Activated naive CD8-positive, alpha-beta T cell treated with anti-CD3 and anti-CD28 coated beads for 36 hours (primary cell): ENCODE measurements at regions not wholly inside any gene's neighbourhood (a gene's known extent, or its start where the extent isn't known, plus 50 kb on each side); places are given as distances from the start of the nearest gene placed in this dataset.

ENCODE experiments used
- DNase-seq: peaks from one replicate; pipeline ENCODE4 v3.0.0; 2021
- H3K27ac Mint-ChIP-seq: one replicate; pipeline ENCODE4 v1.8.0; 2022; ENCODE audit warnings: mild to moderate bottlenecking, moderate library complexity, mixed read lengths
- H3K27me3 Mint-ChIP-seq: one replicate; pipeline ENCODE4 v1.8.0; 2022; ENCODE audit warnings: mild to moderate bottlenecking, mixed read lengths
- H3K36me3 Mint-ChIP-seq: one replicate; pipeline ENCODE4 v1.8.0; 2021; ENCODE audit warnings: mild to moderate bottlenecking, mixed read lengths
- H3K4me1 Mint-ChIP-seq: one replicate; pipeline ENCODE4 v1.8.0; 2021; ENCODE audit warnings: mixed read lengths
- H3K4me3 Mint-ChIP-seq: one replicate; pipeline ENCODE4 v1.8.0; 2022; ENCODE audit warnings: mild to moderate bottlenecking, moderate library complexity, mixed read lengths
- H3K9me3 Mint-ChIP-seq: one replicate; pipeline ENCODE4 v1.8.0; 2022; ENCODE audit warnings: mixed read lengths

- Mint-ChIP-seq H3K27ac (no peak overlapping the region), H3K4me3 (no peak overlapping the region), H3K9me3 (peaks cover 2% of the 10 kb centered on the region), H3K27me3 (no peaks in the 10 kb centered on the region), H3K36me3 (no peaks in the 10 kb centered on the region), H3K4me1 (no peaks in the 10 kb centered on the region)
- DNase-seq: no peak
These were observed 881.8 kb upstream of the PCDH10 start for GRCh38 chr4:132267321-132267720.

GRCh38 chr4:132269303-132269990 is 879.6 kb upstream of the PCDH10 start:
- H3K27ac Mint-ChIP-seq: no peak overlapping the region
- no peaks in the 10 kb centered on the region for H3K9me3 Mint-ChIP-seq
- no peak overlapping the region for H3K4me3 Mint-ChIP-seq
- no peaks in the 10 kb centered on the region for H3K36me3 Mint-ChIP-seq
- H3K4me1 Mint-ChIP-seq: no peaks in the 10 kb centered on the region
- no peak for DNase-seq
- H3K27me3 Mint-ChIP-seq: no peaks in the 10 kb centered on the region

GRCh38 chr4:132275583-132276121 is 873.4 kb upstream of the PCDH10 start:
- Mint-ChIP-seq H3K27me3 (no peaks in the 10 kb centered on the region), H3K27ac (no peak overlapping the region), H3K9me3 (no peaks in the 10 kb centered on the region), H3K4me1 (no peaks in the 10 kb centered on the region), H3K4me3 (no peak overlapping the region), H3K36me3 (no peaks in the 10 kb centered on the region)
- DNase-seq: no peak

GRCh38 chr4:132276185-132276584 is 872.9 kb upstream of the PCDH10 start:
- no peak overlapping the region for H3K27ac Mint-ChIP-seq
- no peak for DNase-seq
- H3K36me3 Mint-ChIP-seq: no peaks in the 10 kb centered on the region
- H3K27me3 Mint-ChIP-seq: no peaks in the 10 kb centered on the region
- no peaks in the 10 kb centered on the region for H3K4me1 Mint-ChIP-seq
- no peaks in the 10 kb centered on the region for H3K9me3 Mint-ChIP-seq
- no peak overlapping the region for H3K4me3 Mint-ChIP-seq

- no peaks in the 10 kb centered on the region for H3K9me3 Mint-ChIP-seq
- no peak overlapping the region for H3K4me3 Mint-ChIP-seq
- no peaks in the 10 kb centered on the region for H3K27me3 Mint-ChIP-seq
- DNase-seq: no peak
- no peak overlapping the region for H3K27ac Mint-ChIP-seq
- H3K36me3 Mint-ChIP-seq: no peaks in the 10 kb centered on the region
- H3K4me1 Mint-ChIP-seq: no peaks in the 10 kb centered on the region
These were observed 872.1 kb upstream of the PCDH10 start for GRCh38 chr4:132276989-132277388.

GRCh38 chr4:132281733-132282132 is 867.4 kb upstream of the PCDH10 start:
- H3K27ac Mint-ChIP-seq: no peak overlapping the region
- no peaks in the 10 kb centered on the region for H3K4me1 Mint-ChIP-seq
- no peaks in the 10 kb centered on the region for H3K36me3 Mint-ChIP-seq
- no peak overlapping the region for H3K4me3 Mint-ChIP-seq
- no peaks in the 10 kb centered on the region for H3K27me3 Mint-ChIP-seq
- no peak for DNase-seq
- H3K9me3 Mint-ChIP-seq: no peaks in the 10 kb centered on the region

GRCh38 chr4:132284910-132285426 is 864.1 kb upstream of the PCDH10 start:
- Mint-ChIP-seq H3K9me3 (peaks cover 3% of the 10 kb centered on the region), H3K27ac (no peak overlapping the region), H3K36me3 (no peaks in the 10 kb centered on the region), H3K27me3 (no peaks in the 10 kb centered on the region), H3K4me3 (no peak overlapping the region), H3K4me1 (no peaks in the 10 kb centered on the region)
- DNase-seq: no peak

GRCh38 chr4:132297346-132297745 is 851.7 kb upstream of the PCDH10 start:
- no peaks in the 10 kb centered on the region for H3K27me3 Mint-ChIP-seq
- no peaks in the 10 kb centered on the region for H3K36me3 Mint-ChIP-seq
- DNase-seq: no peak
- H3K4me1 Mint-ChIP-seq: no peaks in the 10 kb centered on the region
- H3K9me3 Mint-ChIP-seq: no peaks in the 10 kb centered on the region
- H3K27ac Mint-ChIP-seq: no peak overlapping the region
- no peak overlapping the region for H3K4me3 Mint-ChIP-seq

- H3K27me3 Mint-ChIP-seq: no peaks in the 10 kb centered on the region
- no peak overlapping the region for H3K27ac Mint-ChIP-seq
- no peaks in the 10 kb centered on the region for H3K9me3 Mint-ChIP-seq
- H3K4me3 Mint-ChIP-seq: no peak overlapping the region
- H3K36me3 Mint-ChIP-seq: no peaks in the 10 kb centered on the region
- no peak for DNase-seq
- H3K4me1 Mint-ChIP-seq: no peaks in the 10 kb centered on the region
These were observed 849.3 kb upstream of the PCDH10 start for GRCh38 chr4:132299841-132300240.

GRCh38 chr4:132312521-132312920 is 836.6 kb upstream of the PCDH10 start:
- Mint-ChIP-seq H3K36me3 (no peaks in the 10 kb centered on the region), H3K27me3 (no peaks in the 10 kb centered on the region), H3K27ac (no peak overlapping the region), H3K4me1 (no peaks in the 10 kb centered on the region), H3K4me3 (no peak overlapping the region), H3K9me3 (no peaks in the 10 kb centered on the region)
- DNase-seq: no peak

GRCh38 chr4:132313852-132314251 is 835.2 kb upstream of the PCDH10 start:
- H3K4me1 Mint-ChIP-seq: no peaks in the 10 kb centered on the region
- H3K9me3 Mint-ChIP-seq: no peaks in the 10 kb centered on the region
- H3K36me3 Mint-ChIP-seq: no peaks in the 10 kb centered on the region
- H3K4me3 Mint-ChIP-seq: no peak overlapping the region
- DNase-seq: no peak
- H3K27me3 Mint-ChIP-seq: no peaks in the 10 kb centered on the region
- no peak overlapping the region for H3K27ac Mint-ChIP-seq

GRCh38 chr4:132316738-132317137 is 832.4 kb upstream of the PCDH10 start:
- H3K4me1 Mint-ChIP-seq: no peaks in the 10 kb centered on the region
- peaks cover 3% of the 10 kb centered on the region for H3K9me3 Mint-ChIP-seq
- H3K27me3 Mint-ChIP-seq: no peaks in the 10 kb centered on the region
- H3K27ac Mint-ChIP-seq: no peak overlapping the region
- no peaks in the 10 kb centered on the region for H3K36me3 Mint-ChIP-seq
- DNase-seq: no peak
- H3K4me3 Mint-ChIP-seq: no peak overlapping the region

GRCh38 chr4:132317923-132318322 is 831.2 kb upstream of the PCDH10 start:
- H3K36me3 Mint-ChIP-seq: no peaks in the 10 kb centered on the region

GRCh38 chr4:132328761-132329160 is 820.3 kb upstream of the PCDH10 start:
- no peaks in the 10 kb centered on the region for H3K36me3 Mint-ChIP-seq
- no peaks in the 10 kb centered on the region for H3K9me3 Mint-ChIP-seq
- H3K4me3 Mint-ChIP-seq: no peak overlapping the region
- H3K4me1 Mint-ChIP-seq: no peaks in the 10 kb centered on the region
- H3K27me3 Mint-ChIP-seq: no peaks in the 10 kb centered on the region
- no peak for DNase-seq
- H3K27ac Mint-ChIP-seq: no peak overlapping the region

More at GRCh38 chr4:132317923-132318322, 831.2 kb upstream of the PCDH10 start:
- no peak overlapping the region for H3K4me3 Mint-ChIP-seq
- H3K4me1 Mint-ChIP-seq: no peaks in the 10 kb centered on the region
- no peak for DNase-seq
- H3K9me3 Mint-ChIP-seq: peaks cover 5% of the 10 kb centered on the region
- no peak overlapping the region for H3K27ac Mint-ChIP-seq
- H3K27me3 Mint-ChIP-seq: no peaks in the 10 kb centered on the region

- no peak for DNase-seq
- Mint-ChIP-seq H3K4me1 (no peaks in the 10 kb centered on the region), H3K27me3 (no peaks in the 10 kb centered on the region), H3K4me3 (no peak overlapping the region), H3K27ac (no peak overlapping the region), H3K36me3 (no peaks in the 10 kb centered on the region), H3K9me3 (no peaks in the 10 kb centered on the region)
These were observed 818.1 kb upstream of the PCDH10 start for GRCh38 chr4:132330994-132331393.
